ENCODE measurements at regions not wholly inside any gene's neighbourhood (a gene's known extent, or its start where the extent isn't known, plus 50 kb on each side); places are given as distances from the start of the nearest gene placed in this dataset.

GRCh38 chr18:39788383-39788782 is 2166.7 kb upstream of the PIK3C3 start:
- Histone ChIP-seq H3K36me3 (no peaks in the 10 kb centered on the region), H3K27ac (no peak overlapping the region), H3K9me3 (no peaks in the 10 kb centered on the region), H3K4me1 (no peaks in the 10 kb centered on the region), H3K4me3 (no peak overlapping the region), H3K27me3 (no peaks in the 10 kb centered on the region)
- intact Hi-C loops (cut with DNase I), result no loop called here
- 92 to 99% (median 94%) methylated on average over 1 of the region's 1 CpG for WGBS, 4 donors
- ATAC-seq (no peak), DNase-seq (no peak)
- TF ChIP-seq, protein P1, sequence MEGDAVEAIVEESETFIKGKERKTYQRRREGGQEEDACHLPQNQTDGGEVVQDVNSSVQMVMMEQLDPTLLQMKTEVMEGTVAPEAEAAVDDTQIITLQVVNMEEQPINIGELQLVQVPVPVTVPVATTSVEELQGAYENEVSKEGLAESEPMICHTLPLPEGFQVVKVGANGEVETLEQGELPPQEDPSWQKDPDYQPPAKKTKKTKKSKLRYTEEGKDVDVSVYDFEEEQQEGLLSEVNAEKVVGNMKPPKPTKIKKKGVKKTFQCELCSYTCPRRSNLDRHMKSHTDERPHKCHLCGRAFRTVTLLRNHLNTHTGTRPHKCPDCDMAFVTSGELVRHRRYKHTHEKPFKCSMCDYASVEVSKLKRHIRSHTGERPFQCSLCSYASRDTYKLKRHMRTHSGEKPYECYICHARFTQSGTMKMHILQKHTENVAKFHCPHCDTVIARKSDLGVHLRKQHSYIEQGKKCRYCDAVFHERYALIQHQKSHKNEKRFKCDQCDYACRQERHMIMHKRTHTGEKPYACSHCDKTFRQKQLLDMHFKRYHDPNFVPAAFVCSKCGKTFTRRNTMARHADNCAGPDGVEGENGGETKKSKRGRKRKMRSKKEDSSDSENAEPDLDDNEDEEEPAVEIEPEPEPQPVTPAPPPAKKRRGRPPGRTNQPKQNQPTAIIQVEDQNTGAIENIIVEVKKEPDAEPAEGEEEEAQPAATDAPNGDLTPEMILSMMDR (IDR thresholded peaks at IDR 0.05), result no peak
- no peak for TF ChIP-seq POLR2A (IDR thresholded peaks at IDR 0.05)

DNA sequence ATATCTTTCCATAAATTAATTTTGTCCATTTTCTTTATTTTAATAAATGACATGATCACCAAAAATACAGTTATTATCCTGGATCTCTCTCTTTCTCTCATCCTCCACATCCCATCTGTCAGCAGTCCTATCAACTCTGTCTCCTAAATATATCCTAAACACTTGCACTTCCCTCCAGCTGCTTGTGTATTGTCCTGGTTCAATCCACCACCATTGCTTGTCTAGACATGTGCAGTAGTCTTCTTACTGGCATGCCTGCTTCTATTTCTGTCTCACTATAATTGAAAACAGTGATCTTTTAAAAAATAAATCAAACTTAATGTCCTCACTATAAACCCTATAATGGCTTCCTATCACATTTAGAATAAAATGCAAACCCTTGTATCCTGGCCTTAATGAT is 2168.6 kb upstream of the PIK3C3 start:
- intact Hi-C loops (cut with DNase I), result no loop called here
- H3K4me3 ChIP-seq, result no peak overlapping the region
- no peak overlapping the region for H3K27ac ChIP-seq
- H3K9me3 ChIP-seq, result no peaks in the 10 kb centered on the region
- no peaks in the 10 kb centered on the region for H3K36me3 ChIP-seq
- DNase-seq, result no peak
- no peak for TF ChIP-seq POLR2A (IDR thresholded peaks at IDR 0.05)
- TF ChIP-seq, protein P1 (IDR thresholded peaks at IDR 0.05), result no peak
- no peaks in the 10 kb centered on the region for H3K27me3 ChIP-seq
- no peak for ATAC-seq
- H3K4me1 ChIP-seq, result no peaks in the 10 kb centered on the region

DNA sequence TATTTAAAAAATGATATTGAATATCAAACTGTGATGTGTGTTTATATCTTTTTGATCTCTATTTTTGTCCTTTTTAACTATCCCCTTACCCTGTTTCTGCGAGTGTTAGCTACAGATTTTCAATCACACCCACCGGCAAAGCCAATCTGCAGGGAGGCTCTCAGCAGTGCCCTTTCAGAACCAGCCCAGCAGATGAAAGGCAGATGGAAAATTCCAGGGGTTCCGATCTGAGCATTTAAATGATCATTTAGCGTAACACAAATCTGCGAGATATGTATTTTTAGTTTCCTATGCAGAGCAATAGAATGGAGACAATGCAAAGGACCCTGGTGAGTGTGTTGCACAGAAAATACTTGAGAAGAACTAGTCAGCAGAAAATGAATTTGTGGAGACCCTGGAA is 2170.5 kb upstream of the PIK3C3 start:
- intact Hi-C loops (cut with DNase I), result no loop called here
- Histone ChIP-seq H3K36me3 (no peaks in the 10 kb centered on the region), H3K4me1 (no peaks in the 10 kb centered on the region), H3K27ac (no peak overlapping the region), H3K4me3 (no peak overlapping the region), H3K9me3 (no peaks in the 10 kb centered on the region), H3K27me3 (no peaks in the 10 kb centered on the region)
- 73 to 81% (median 79%) methylated on average over 5 of the region's 5 CpGs for WGBS, 4 donors
- DNase-seq, result no peak
- ATAC-seq, result no peak
- TF ChIP-seq POLR2A (IDR thresholded peaks at IDR 0.05), result no peak
- TF ChIP-seq, protein P1 (IDR thresholded peaks at IDR 0.05), result no peak

DNA sequence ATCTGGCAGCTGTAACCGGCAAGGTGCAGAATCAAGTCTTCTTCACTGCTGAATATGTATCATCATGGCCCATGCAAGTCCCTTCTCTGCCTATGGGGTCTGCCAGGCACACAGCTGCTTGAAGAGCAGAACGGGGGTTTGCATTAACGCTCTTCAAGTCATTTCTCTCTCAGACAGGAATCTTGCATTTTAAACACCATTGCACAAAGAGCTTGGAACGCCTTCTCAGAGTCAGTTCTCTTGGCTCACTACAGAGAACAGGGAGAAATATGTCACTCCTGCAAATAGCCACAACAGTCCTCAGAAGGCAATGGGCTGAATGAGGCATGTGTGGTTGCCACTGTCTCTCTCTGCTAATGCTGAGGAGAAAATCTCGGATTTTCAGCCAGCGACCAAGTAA is 2173.5 kb upstream of the PIK3C3 start:
- no peaks in the 10 kb centered on the region for H3K9me3 ChIP-seq
- H3K36me3 ChIP-seq, result no peaks in the 10 kb centered on the region
- no peaks in the 10 kb centered on the region for H3K4me1 ChIP-seq
- no peak overlapping the region for H3K4me3 ChIP-seq
- WGBS, 4 donors, result 85 to 91% (median 88%) methylated on average over 6 of the region's 6 CpGs
- no peaks in the 10 kb centered on the region for H3K27me3 ChIP-seq
- TF ChIP-seq POLR2A (IDR thresholded peaks at IDR 0.05), result no peak
- TF ChIP-seq, protein P1 (IDR thresholded peaks at IDR 0.05), result no peak
- H3K27ac ChIP-seq, result no peak overlapping the region
- intact Hi-C loops (cut with DNase I), result no loop called here
- DNase-seq (no peak), ATAC-seq (no peak)
